GM18868 (cell line): ENCODE measurements at regions not wholly inside any gene's neighbourhood (a gene's known extent, or its start where the extent isn't known, plus 50 kb on each side); places are given as distances from the start of the nearest gene placed in this dataset.
"Not testable (repeated sequence)": the region's sequence is repeated elsewhere in the genome, so short reads cannot be mapped to it uniquely, and the experiment has no call there.

ENCODE experiments used
- ATAC-seq: cut with Tn5 transposase; IDR thresholded peaks from one replicate; pipeline ENCODE4 v1.9.1; 2021; ENCODE audit warnings: mild to moderate bottlenecking, moderate library complexity; ENCODE audit not compliant: unreplicated experiment

GRCh38 chr14:98187281-98187680, 1084.7 kb downstream of the BCL11B start:
- no peak for ATAC-seq

GRCh38 chr14:98189062-98189461, 1082.9 kb downstream of the BCL11B start:
- ATAC-seq = no peak

- ATAC-seq = no peak
Observed at GRCh38 chr14:98189511-98189910, 1082.5 kb downstream of the BCL11B start.

- ATAC-seq = no peak
Observed at GRCh38 chr14:98189944-98190343, 1082.1 kb downstream of the BCL11B start.

- no peak for ATAC-seq
Observed at GRCh38 chr14:98192946-98193345, 1079.1 kb downstream of the BCL11B start.

GRCh38 chr14:98194821-98195220, 1077.2 kb downstream of the BCL11B start:
- no peak for ATAC-seq

GRCh38 chr14:98195256-98195655, 1076.7 kb downstream of the BCL11B start:
- no peak for ATAC-seq

GRCh38 chr14:98197933-98198332, 1074.1 kb downstream of the BCL11B start:
- peak; percentile 5 for ATAC-seq

- ATAC-seq = peak; percentile 63
Observed at GRCh38 chr14:98198385-98198784, 1073.6 kb downstream of the BCL11B start.

GRCh38 chr14:98200601-98201000, 1071.4 kb downstream of the BCL11B start:
- ATAC-seq = no peak

- ATAC-seq = no peak
Observed at GRCh38 chr14:98203421-98203820, 1068.6 kb downstream of the BCL11B start.

GRCh38 chr14:98204139-98204538, 1067.9 kb downstream of the BCL11B start:
- no peak for ATAC-seq

GRCh38 chr14:98207415-98207814, 1064.6 kb downstream of the BCL11B start:
- ATAC-seq = no peak

GRCh38 chr14:98208211-98208611, 1063.8 kb downstream of the BCL11B start:
- no peak for ATAC-seq

- no peak for ATAC-seq
Observed at GRCh38 chr14:98208943-98209342, 1063.1 kb downstream of the BCL11B start.

GRCh38 chr14:98210045-98210672, 1061.8 kb downstream of the BCL11B start:
- no peak for ATAC-seq

GRCh38 chr14:98217530-98217929, 1054.5 kb downstream of the BCL11B start:
- ATAC-seq = no peak

- ATAC-seq = no peak
Observed at GRCh38 chr14:98218218-98218617, 1053.8 kb downstream of the BCL11B start.

GRCh38 chr14:98219638-98220037, 1052.4 kb downstream of the BCL11B start:
- no peak for ATAC-seq

GRCh38 chr14:98223106-98223505, 1048.9 kb downstream of the BCL11B start:
- ATAC-seq = no peak

GRCh38 chr14:98223710-98224109, 1048.3 kb downstream of the BCL11B start:
- ATAC-seq = not testable (repeated sequence)

GRCh38 chr14:98226411-98226810, 1045.6 kb downstream of the BCL11B start:
- no peak for ATAC-seq
